AG08396 (cell line): ENCODE measurements at regions not wholly inside any gene's neighbourhood (a gene's known extent, or its start where the extent isn't known, plus 50 kb on each side); places are given as distances from the start of the nearest gene placed in this dataset.

ENCODE experiments used
- DNase-seq: peaks from one replicate; pipeline ENCODE4 v3.0.0; 2012; ENCODE audit warnings: low spot score, mixed read lengths

DNA sequence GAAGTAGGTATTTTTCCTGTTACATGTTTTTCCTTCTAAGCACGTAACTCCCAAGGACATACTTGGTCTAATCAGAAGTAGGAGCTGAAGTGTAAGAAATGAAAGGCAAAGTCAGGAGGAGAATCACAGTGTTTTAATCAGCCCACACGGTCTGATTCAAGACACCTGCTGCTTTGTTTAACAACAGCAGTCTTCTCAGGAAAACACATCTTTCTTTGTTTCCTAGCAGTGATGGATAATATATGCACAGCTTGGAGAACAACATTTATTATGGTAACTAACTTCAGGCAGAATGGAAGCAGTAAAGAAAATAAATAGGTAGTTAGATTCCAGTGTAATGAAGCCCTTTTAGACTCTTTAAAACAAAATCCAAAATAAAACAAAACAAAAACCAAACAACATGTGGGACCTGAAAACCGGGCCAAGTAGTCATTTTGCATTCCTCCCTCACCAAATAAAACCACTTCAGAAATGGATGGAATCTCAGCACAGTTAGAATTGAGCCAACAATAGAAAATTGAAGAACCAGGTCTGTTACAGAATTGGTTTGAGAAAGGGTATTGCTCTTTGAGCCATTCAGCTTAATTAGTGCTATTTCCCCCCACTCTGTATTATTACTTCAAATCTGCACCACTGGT lies 61.1 kb upstream of the UGP2 start:
- peak; percentile 18 for DNase-seq

DNA sequence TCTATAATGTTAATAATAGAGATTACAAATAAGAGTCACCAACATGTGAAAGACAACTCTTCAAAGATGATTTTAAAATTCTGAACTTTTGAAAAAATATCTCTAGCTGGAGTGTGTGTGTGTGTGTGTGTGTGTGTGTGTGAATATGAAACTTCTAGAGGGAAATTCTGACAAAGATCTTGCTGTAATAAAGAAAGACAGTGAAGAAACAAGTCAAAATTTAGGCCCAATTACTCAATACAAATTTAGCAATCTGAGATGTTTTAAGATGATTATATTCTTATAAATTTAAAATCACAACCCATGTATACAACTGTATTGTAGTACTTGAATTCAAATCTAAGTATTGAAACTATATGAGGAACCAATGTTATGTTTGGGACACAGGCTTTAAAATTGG lies 57.2 kb upstream of the UGP2 start:
- no peak for DNase-seq

DNA sequence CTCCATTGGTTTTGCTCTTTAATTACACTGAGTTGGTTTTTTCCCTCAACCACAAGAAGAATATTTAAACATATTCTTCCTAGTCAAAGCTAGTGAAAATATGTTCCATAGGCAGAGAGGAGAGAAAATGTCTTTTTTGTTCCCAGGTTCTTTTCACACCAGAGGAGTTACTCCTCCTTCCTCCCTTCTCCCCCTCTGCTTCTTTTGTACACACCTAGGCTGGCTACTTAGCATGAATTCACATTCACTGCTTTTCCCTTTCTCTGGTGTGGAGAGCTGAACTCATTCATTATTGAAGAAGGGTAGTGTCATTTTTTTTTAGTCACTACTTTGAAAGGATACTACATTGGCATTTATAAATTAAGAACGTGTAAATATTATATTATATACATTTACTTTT lies 56.6 kb upstream of the UGP2 start:
- no peak for DNase-seq

DNA sequence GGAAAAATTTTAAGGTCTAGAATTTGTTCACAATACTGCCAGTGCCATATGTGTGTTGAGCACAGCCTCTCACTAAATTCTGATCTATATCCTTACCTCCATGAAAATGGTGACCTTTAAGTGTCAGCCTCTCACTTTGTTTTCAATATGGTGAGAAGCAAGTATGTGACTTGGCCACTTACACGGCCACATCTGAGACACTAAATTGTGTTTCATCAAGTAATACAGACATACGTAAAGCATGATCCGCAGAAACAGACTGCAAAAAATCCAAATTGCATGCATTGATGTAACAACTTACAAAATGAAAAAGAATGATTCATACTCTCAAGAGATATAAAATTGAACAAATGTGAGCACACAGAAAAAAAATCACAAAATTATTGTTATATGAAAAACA lies 55.2 kb upstream of the UGP2 start:
- no peak for DNase-seq

DNA sequence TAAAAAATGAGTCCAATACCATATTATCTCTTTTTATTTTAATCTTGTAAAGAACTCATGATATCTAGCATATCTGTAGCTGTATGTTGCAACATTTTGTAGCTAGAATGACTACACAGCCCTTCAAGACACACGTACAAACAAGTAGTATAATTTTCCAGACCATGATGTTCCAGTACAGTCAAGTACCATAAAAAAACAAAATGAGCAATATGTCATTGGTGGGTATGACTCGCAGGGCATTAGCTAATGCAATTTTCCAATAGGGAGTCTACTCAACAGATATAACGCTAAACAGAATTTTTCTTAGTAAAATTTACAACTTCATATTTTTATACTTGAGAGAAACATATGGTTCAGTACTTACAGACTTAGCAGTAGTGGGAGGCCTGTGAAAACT lies 53.6 kb upstream of the UGP2 start:
- no peak for DNase-seq

DNA sequence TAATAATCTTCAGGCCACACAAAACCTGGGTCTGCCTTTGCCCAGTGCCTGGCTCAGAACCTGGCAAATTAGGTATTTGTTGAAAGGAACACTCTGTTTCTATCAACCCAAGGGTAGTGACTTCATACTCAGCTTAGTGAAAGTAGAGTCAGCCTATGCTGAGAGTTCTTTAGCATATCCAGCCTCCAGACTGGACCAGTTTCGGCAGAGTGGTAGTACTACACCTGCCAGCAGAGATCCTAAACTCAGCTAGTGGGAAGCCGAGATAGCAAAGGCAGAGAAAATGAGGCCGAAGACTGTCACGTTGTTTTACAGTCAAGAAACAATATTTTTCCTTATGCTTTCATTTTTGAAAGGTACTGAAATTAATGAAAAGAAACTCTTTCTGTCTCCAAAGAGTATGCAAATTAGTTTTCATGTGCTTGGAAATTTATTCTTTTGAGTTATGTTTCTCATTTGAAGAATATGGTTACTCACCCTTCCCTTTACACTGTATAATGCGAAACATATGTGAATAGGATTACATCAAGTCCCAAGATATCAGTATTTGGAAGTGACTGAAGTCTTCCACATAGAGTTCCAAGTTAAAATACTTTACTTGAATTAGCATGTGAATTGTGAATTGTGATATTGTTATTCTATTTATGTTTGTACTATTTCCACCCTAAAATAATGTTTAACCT lies 52.2 kb upstream of the UGP2 start:
- DNase-seq: no peak

DNA sequence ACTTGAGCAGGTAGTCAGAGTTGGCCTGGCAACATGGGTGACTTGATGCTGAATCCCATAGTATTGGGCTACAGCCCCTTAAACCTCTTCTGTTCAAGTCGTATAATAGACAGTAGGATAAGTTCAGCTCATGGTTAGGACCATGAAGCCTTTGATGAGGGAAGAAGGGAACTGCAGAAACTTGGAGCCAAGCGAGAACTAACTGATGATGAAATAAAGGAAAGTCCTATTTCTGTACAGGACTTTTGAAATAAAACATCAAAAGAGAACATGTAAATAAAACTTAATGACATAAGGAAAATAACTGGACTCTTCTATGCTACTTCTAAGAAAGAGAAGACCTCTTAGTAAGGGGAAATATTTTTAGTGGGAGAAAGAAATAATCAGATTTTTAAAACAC lies 51.2 kb upstream of the UGP2 start:
- no peak for DNase-seq

DNA sequence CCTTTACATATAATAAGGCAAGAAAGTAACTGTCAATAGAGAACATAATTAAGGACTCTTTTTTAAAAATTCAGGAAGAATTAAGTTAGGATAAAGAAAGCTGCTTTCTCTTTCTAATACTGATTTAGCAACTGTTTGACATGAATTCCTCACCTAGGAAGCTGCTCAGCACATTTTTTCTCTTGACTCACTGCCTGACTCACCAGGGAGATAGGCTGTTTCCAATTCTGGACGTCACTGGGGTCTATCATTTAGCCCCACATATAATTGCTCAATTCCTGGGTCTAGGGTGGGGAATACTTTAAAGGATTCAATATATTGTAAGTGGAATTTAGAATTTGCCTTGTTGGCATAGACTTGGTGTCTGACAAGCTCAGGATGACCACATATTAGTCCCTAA lies 50.8 kb upstream of the UGP2 start:
- peak; percentile 76 for DNase-seq

DNA sequence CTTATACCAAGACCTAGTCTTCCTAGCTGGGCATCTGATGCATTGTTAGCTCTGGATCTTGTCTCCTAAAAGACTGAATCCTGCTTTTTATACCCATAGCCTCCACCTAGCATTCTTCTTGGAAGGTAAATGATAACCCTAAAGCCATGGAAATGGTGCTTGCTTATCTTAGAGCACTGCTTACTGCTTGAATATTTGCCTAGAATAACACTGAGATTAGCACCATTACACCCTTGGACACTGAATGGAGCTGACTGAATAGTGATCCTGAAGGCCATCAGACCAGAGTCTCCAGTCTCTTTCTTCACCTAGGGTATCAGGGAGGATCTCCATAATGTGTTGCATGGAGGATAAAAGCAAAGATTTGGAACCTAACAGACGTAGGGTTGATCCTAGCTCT lies 50.3 kb upstream of the UGP2 start:
- DNase-seq: no peak
